Erythroblast (primary cell): ENCODE measurements at regions not wholly inside any gene's neighbourhood (a gene's known extent, or its start where the extent isn't known, plus 50 kb on each side); places are given as distances from the start of the nearest gene placed in this dataset.

Experiments used
- GATA1 ChIP-seq: IDR thresholded peaks from 2 replicates; pipeline ENCODE4 v1.6.1; 2011; ENCODE audit warnings: low read depth, mild to moderate bottlenecking, control low read depth, low read length, moderate library complexity
- POLR2A ChIP-seq: IDR thresholded peaks from 2 replicates; pipeline ENCODE4 v1.6.1; 2011; ENCODE audit warnings: mild to moderate bottlenecking, low read length

- TF ChIP-seq POLR2A (no peak), GATA1 (no peak)
These were observed 99.1 kb upstream of the CTTNBP2NL start for GRCh38 chr1:112296908-112297307.
